ENCODE measurements at regions not wholly inside any gene's neighbourhood (a gene's known extent, or its start where the extent isn't known, plus 50 kb on each side); places are given as distances from the start of the nearest gene placed in this dataset.

- no peak for TF ChIP-seq CTCF (IDR thresholded peaks at IDR 0.05 in 8 of 11, conservative IDR thresholded peaks at IDR 0.05 in 3 of 11)
- no peak for TF ChIP-seq POLR2A (IDR thresholded peaks at IDR 0.05)
- no peak for TF ChIP-seq POLR2AphosphoS5 (IDR thresholded peaks at IDR 0.05)
Observed at GRCh38 chr22:48416396-48417224, 1411.1 kb downstream of the BRD1 start.

Data from spleen (tissue), 7 donors.